Lower leg skin (tissue), 3 donors: ENCODE measurements at regions not wholly inside any gene's neighbourhood (a gene's known extent, or its start where the extent isn't known, plus 50 kb on each side); places are given as distances from the start of the nearest gene placed in this dataset.

Source experiments
- CTCF ChIP-seq, 3 donors: fragments of 450-650 bp; IDR thresholded peaks; one replicate each; pipeline ENCODE4 v1.5.1; 2016; ENCODE audit warnings: antibody characterized with exemption in 3 of 3, mild to moderate bottlenecking in 3 of 3, moderate library complexity in 2 of 3
- POLR2A ChIP-seq, 2 donors: fragments of 450-650 bp; IDR thresholded peaks; one replicate each; pipeline ENCODE4 v1.6.1; 2016 to 2017; ENCODE audit warnings: antibody characterized with exemption in 2 of 2, mild to moderate bottlenecking in 1 of 2, moderate library complexity in 1 of 2

DNA sequence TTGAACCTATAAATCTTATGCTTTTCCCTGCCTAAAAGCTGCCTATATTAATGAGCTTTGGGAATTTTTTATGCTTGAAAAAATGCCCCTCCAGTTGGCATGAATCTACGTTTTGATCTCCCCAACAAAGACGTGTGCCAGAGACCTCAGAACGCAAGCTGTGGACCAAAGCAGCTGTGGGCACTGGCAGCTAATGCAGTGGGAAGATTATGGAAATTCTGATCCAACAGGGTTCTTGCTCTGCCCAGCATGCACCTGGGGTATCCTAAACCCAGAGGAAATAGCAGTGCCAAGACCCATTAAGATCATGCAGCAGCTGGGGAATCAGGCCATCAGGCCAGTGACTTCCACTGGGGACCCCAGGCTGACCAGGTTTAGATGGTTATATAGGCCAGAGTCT, 423.0 kb downstream of the ZBBX start:
- TF ChIP-seq CTCF (IDR thresholded peaks at IDR 0.05), result no peak
- TF ChIP-seq POLR2A (IDR thresholded peaks at IDR 0.05), result no peak
